Panc1 (cell line): ENCODE measurements at regions not wholly inside any gene's neighbourhood (a gene's known extent, or its start where the extent isn't known, plus 50 kb on each side); places are given as distances from the start of the nearest gene placed in this dataset.

Source experiments
- CTCF ChIP-seq: fragments of 450-650 bp; IDR thresholded peaks from 2 replicates; pipeline ENCODE4 v1.5.1; 2017; ENCODE audit warnings: mild to moderate bottlenecking
- SIN3A ChIP-seq: IDR thresholded peaks from 2 replicates; pipeline ENCODE4 v1.6.1; 2012; ENCODE audit warnings: low read depth, mild to moderate bottlenecking, low read length, moderate library complexity, borderline replicate concordance; ENCODE audit not compliant: insufficient read depth
- TCF7L2 ChIP-seq: IDR thresholded peaks from 2 replicates; pipeline ENCODE4 v1.6.1; 2011; ENCODE audit warnings: mild to moderate bottlenecking, low read depth, low read length, inconsistent platforms

- no peak for TF ChIP-seq CTCF
- TF ChIP-seq SIN3A: no peak
- no peak for TF ChIP-seq TCF7L2
These were observed 58.3 kb upstream of the ADRB1 start for GRCh38 chr10:113985297-113985844.
